Mesenchymal stem cell (in vitro differentiated cells and primary cell): ENCODE measurements at regions not wholly inside any gene's neighbourhood (a gene's known extent, or its start where the extent isn't known, plus 50 kb on each side); places are given as distances from the start of the nearest gene placed in this dataset.
"Not testable (repeated sequence)": the region's sequence is repeated elsewhere in the genome, so short reads cannot be mapped to it uniquely, and the experiment has no call there.

ENCODE experiments used
- DNase-seq: peaks from one replicate; pipeline ENCODE4 v3.0.0-alpha.2; 2013
- H2AFZ ChIP-seq: one replicate; pipeline ENCODE4 v1.6.1; 2013; ENCODE audit warnings: low read depth, mild to moderate bottlenecking, control low read depth, inconsistent platforms, low read length, moderate library complexity
- H2AK5ac ChIP-seq: 2 replicates; pipeline ENCODE4 v1.6.1; 2013; ENCODE audit warnings: low read length, moderate library complexity, mild to moderate bottlenecking, inconsistent platforms; ENCODE audit not compliant: severe bottlenecking
- H2BK120ac ChIP-seq: one replicate; pipeline ENCODE4 v1.6.1; 2013; ENCODE audit warnings: low read depth, mild to moderate bottlenecking, inconsistent platforms, low read length, moderate library complexity
- H2BK12ac ChIP-seq, 2 experiments: one replicate each; pipeline ENCODE4 v1.6.1; 2013; ENCODE audit warnings: inconsistent platforms in 2 of 2, low read length in 2 of 2, mild to moderate bottlenecking in 2 of 2, moderate library complexity in 2 of 2, control low read depth in 1 of 2
- H2BK15ac ChIP-seq: one replicate; pipeline ENCODE4 v1.6.1; 2013; ENCODE audit warnings: mild to moderate bottlenecking, low read depth, inconsistent platforms; ENCODE audit not compliant: poor library complexity, severe bottlenecking
- H2BK5ac ChIP-seq: 2 replicates; pipeline ENCODE4 v1.6.1; 2013; ENCODE audit warnings: low read depth, mild to moderate bottlenecking, low read length, control low read depth, inconsistent platforms; ENCODE audit not compliant: poor library complexity, severe bottlenecking
- H3K14ac ChIP-seq, 2 experiments: one replicate each; pipeline ENCODE4 v1.6.1; 2013; ENCODE audit warnings: inconsistent platforms in 2 of 2, low read length in 2 of 2, control low read depth in 1 of 2, mild to moderate bottlenecking in 1 of 2, moderate library complexity in 1 of 2
- H3K18ac ChIP-seq, 2 experiments: one replicate each; pipeline ENCODE4 v1.6.1; 2013; ENCODE audit warnings: inconsistent platforms in 2 of 2, low read length in 2 of 2, control low read depth in 1 of 2, low read depth in 1 of 2, mild to moderate bottlenecking in 1 of 2
- H3K23ac ChIP-seq, 2 experiments: one replicate each; pipeline ENCODE4 v1.6.1; 2013; ENCODE audit warnings: inconsistent platforms in 2 of 2, low read length in 2 of 2, mild to moderate bottlenecking in 2 of 2, moderate library complexity in 2 of 2, control low read depth in 1 of 2
- H3K27ac ChIP-seq: 2 replicates; pipeline ENCODE4 v1.5.1; 2013; ENCODE audit warnings: mild to moderate bottlenecking, moderate library complexity, low read length, control low read depth, inconsistent platforms; ENCODE audit not compliant: poor library complexity, severe bottlenecking
- H3K27me3 ChIP-seq, 2 experiments: 2 replicates each; pipeline versions ENCODE4 v1.6.1 to v1.7.0; 2013; ENCODE audit warnings: low read length in 2 of 2, mild to moderate bottlenecking in 2 of 2, moderate library complexity in 2 of 2, control low read depth in 1 of 2, inconsistent platforms in 1 of 2; ENCODE audit not compliant: control insufficient read depth in 1 of 2, insufficient read depth in 1 of 2
- H3K36me3 ChIP-seq, 2 experiments: 2 replicates each; pipeline versions ENCODE4 v1.6.1 to v1.7.0; 2013; ENCODE audit warnings: low read length in 2 of 2, control low read depth in 1 of 2, inconsistent platforms in 1 of 2, low read depth in 1 of 2, mild to moderate bottlenecking in 1 of 2; ENCODE audit not compliant: insufficient read depth in 2 of 2, control insufficient read depth in 1 of 2
- H3K4ac ChIP-seq, 2 experiments: one replicate each; pipeline ENCODE4 v1.6.1; 2013; ENCODE audit warnings: inconsistent platforms in 2 of 2, low read length in 2 of 2, mild to moderate bottlenecking in 2 of 2, moderate library complexity in 2 of 2, control low read depth in 1 of 2, low read depth in 1 of 2
- H3K4me1 ChIP-seq: 2 replicates; pipeline ENCODE4 v1.6.1; 2013; ENCODE audit warnings: low read depth, low read length, control low read depth; ENCODE audit not compliant: control insufficient read depth, insufficient read depth
- H3K4me2 ChIP-seq: 2 replicates; pipeline ENCODE4 v1.6.1; 2013; ENCODE audit warnings: low read length, mild to moderate bottlenecking, inconsistent platforms; ENCODE audit not compliant: poor library complexity, severe bottlenecking
- H3K4me3 ChIP-seq, 2 experiments: 2 replicates each; pipeline versions ENCODE4 v1.5.1 to v1.7.0; 2013; ENCODE audit warnings: low read length in 2 of 2, mild to moderate bottlenecking in 2 of 2, control low read depth in 1 of 2, low read depth in 1 of 2; ENCODE audit not compliant: insufficient read depth in 1 of 2
- H3K79me1 ChIP-seq: replicated peaks from 2 replicates; pipeline ENCODE4 v1.6.1; 2013; ENCODE audit warnings: mild to moderate bottlenecking, control low read depth, low read length, inconsistent platforms; ENCODE audit not compliant: poor library complexity, severe bottlenecking
- H3K9ac ChIP-seq: 2 replicates; pipeline ENCODE4 v1.7.0; 2013; ENCODE audit warnings: mild to moderate bottlenecking, low read length, moderate library complexity
- H3K9me3 ChIP-seq: 2 replicates; pipeline ENCODE4 v1.7.0; 2013; ENCODE audit warnings: mild to moderate bottlenecking, low read length; ENCODE audit not compliant: control insufficient read depth
- H4K8ac ChIP-seq: one replicate; pipeline ENCODE4 v1.6.1; 2013; ENCODE audit warnings: inconsistent platforms, mild to moderate bottlenecking, low read length, moderate library complexity
- H4K91ac ChIP-seq: one replicate; pipeline ENCODE4 v1.6.1; 2013; ENCODE audit warnings: mild to moderate bottlenecking, low read length, inconsistent platforms
- WGBS: methylation state at CpG from one replicate; pipeline ENCODE4 v1.1.7; 2013; ENCODE audit warnings: mixed read lengths; 5-methylcytosine and 5-hydroxymethylcytosine counted together

DNA sequence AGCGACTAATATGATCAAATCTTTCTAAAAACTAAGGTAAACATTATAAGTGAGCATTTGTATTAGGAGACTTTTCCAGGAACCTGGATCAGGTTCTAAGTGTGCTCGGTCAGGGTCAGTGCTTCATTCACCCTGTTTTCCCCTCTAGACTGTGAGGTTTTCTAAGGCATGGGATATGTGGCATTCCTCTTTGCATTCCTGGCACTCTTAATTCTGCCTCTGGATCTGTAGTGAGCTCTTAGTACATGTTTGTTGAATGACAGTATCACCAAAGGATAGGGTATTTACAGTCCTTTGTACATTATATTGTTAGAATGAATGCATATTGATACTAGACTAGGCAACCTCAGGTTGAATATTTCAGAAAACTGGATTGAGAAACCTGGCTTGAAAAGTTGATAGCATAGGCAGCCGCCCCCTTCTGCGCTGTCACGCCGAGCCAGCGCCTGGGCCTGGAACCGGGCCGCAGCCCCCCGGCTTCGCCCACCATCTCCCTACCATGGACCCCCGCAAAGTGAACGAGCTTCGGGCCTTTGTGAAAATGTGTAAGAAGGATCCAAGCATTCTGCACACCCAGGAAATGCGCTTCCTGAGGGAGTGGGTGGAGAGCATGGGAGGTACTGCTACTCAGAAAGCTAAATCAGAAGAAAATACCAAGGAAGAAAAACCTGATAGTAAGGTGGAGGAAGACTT, 156.5 kb downstream of the KCNRG start:
- Histone ChIP-seq H3K14ac (no peak overlapping the region), H3K36me3 (no peaks in the 10 kb centered on the region), H2BK120ac (no peak overlapping the region), H3K18ac (no peak overlapping the region), H3K23ac (no peak overlapping the region), H4K91ac (no peak overlapping the region), H3K9ac (no peak overlapping the region), H3K4me2 (no peak overlapping the region), H3K9me3 (no peaks in the 10 kb centered on the region), H2BK15ac (no peak overlapping the region), H2BK5ac (no peak overlapping the region), H3K4ac (no peak overlapping the region), H2BK12ac (no peak overlapping the region), H2AFZ (no peak overlapping the region), H3K4me3 (no peak overlapping the region), H2AK5ac (peak overlapping the region; percentile 77), H4K8ac (no peak overlapping the region), H3K4me1 (peaks cover 2% of the 10 kb centered on the region), H3K79me1 (no peaks in the 10 kb centered on the region), H3K27me3 (no peaks in the 10 kb centered on the region), H3K27ac (no peak overlapping the region)
- no peak for DNase-seq
- WGBS: 97% methylated on average over 15 of the region's 15 CpGs

DNA sequence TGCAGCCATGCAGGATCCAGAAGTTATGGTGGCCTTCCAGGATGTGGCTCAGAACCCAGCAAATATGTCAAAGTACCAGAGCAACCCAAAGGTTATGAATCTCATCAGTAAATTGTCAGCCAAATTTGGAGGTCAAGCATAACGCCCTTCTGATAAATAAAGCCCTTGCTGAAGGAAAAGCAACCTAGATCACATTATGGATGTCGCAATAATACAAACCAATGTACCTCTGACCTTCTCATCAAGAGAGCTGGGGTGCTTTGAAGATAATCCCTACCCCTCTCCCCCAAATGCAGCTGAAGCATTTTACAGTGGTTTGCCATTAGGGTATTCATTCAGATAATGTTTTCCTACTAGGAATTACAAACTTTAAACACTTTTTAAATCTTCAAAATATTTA, 157.8 kb downstream of the KCNRG start:
- not testable (repeated sequence) for H3K9me3 ChIP-seq, H3K9ac ChIP-seq, H3K18ac ChIP-seq, H3K27ac ChIP-seq, H2AFZ ChIP-seq, H3K23ac ChIP-seq, DNase-seq, H3K4ac ChIP-seq, H4K8ac ChIP-seq, H3K4me3 ChIP-seq, H3K14ac ChIP-seq, H3K36me3 ChIP-seq, H3K79me1 ChIP-seq, H2BK5ac ChIP-seq, H2BK12ac ChIP-seq, H2AK5ac ChIP-seq, H3K4me2 ChIP-seq, H4K91ac ChIP-seq, H2BK120ac ChIP-seq, H3K27me3 ChIP-seq, H3K4me1 ChIP-seq, H2BK15ac ChIP-seq
- WGBS: 100% methylated on average over 1 of the region's 2 CpGs

DNA sequence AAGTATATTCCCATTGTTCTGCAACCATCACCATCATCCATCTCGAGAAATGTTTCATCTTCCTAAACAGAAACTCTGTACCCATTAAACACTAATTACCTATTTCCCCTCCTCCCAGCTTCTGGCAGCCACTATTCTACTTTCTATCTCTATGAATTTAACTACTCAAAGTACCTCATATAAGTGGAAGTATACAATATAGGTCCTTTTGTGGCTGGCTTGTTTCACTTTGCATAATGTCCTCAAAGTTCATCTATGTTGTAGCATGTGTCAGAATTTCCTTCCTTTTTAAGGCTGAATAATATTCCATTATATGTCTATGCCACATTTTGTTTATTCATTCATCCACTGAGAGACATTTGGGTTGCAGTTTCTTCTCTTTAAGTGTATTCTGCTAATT, 159.4 kb downstream of the KCNRG start:
- H3K4me2 ChIP-seq: no peak overlapping the region
- H3K36me3 ChIP-seq: no peaks in the 10 kb centered on the region
- H3K23ac ChIP-seq: no peak overlapping the region
- 86% methylated on average over 1 of the region's 1 CpG for WGBS
- H2BK120ac ChIP-seq: no peak overlapping the region
- no peaks in the 10 kb centered on the region for H3K9me3 ChIP-seq
- H4K91ac ChIP-seq: no peak overlapping the region
- H2BK15ac ChIP-seq: no peak overlapping the region
- no peak overlapping the region for H3K18ac ChIP-seq
- no peak overlapping the region for H3K4me3 ChIP-seq
- no peak overlapping the region for H2AFZ ChIP-seq
- H3K14ac ChIP-seq: no peak overlapping the region
- no peak overlapping the region for H2BK12ac ChIP-seq
- no peak overlapping the region for H4K8ac ChIP-seq
- H3K27ac ChIP-seq: no peak overlapping the region
- H3K4ac ChIP-seq: no peak overlapping the region
- DNase-seq: no peak
- H3K27me3 ChIP-seq: no peaks in the 10 kb centered on the region
- H2AK5ac ChIP-seq: no peak overlapping the region
- no peaks in the 10 kb centered on the region for H3K79me1 ChIP-seq
- no peak overlapping the region for H2BK5ac ChIP-seq
- peaks cover 2% of the 10 kb centered on the region for H3K4me1 ChIP-seq
- no peak overlapping the region for H3K9ac ChIP-seq

DNA sequence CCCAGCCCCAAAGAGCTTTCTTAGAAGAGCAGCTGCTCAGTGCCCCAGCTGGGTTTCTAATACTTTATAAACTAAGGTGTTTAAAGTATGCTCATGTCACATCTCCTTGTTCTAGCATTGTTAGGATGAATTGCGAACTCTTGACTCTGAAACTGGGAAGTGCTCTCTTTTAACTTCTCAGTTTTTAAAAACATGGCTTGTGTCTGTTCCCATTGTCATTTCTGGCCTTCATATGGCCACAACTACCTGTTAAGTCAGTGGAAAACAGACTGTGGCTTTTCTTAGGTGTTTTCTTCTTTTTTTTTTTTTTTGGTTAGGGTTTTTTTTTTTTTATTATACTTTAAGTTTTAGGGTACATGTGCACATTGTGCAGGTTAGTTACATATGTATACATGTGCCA, 164.7 kb downstream of the KCNRG start:
- H3K9ac ChIP-seq: no peak overlapping the region
- 78% methylated on average over 1 of the region's 1 CpG for WGBS
- H3K4me2 ChIP-seq: no peak overlapping the region
- no peak for DNase-seq
- H3K18ac ChIP-seq: no peak overlapping the region
- no peak overlapping the region for H2BK15ac ChIP-seq
- no peak overlapping the region for H3K4ac ChIP-seq
- H2BK12ac ChIP-seq: no peak overlapping the region
- no peak overlapping the region for H2AK5ac ChIP-seq
- no peak overlapping the region for H3K14ac ChIP-seq
- H3K27me3 ChIP-seq: no peaks in the 10 kb centered on the region
- no peak overlapping the region for H3K23ac ChIP-seq
- H4K91ac ChIP-seq: no peak overlapping the region
- no peaks in the 10 kb centered on the region for H3K4me1 ChIP-seq
- H3K4me3 ChIP-seq: no peak overlapping the region
- no peak overlapping the region for H4K8ac ChIP-seq
- no peaks in the 10 kb centered on the region for H3K9me3 ChIP-seq
- H3K79me1 ChIP-seq: no peaks in the 10 kb centered on the region
- no peak overlapping the region for H3K27ac ChIP-seq
- H2BK5ac ChIP-seq: no peak overlapping the region
- no peak overlapping the region for H2BK120ac ChIP-seq
- H2AFZ ChIP-seq: no peak overlapping the region
- no peaks in the 10 kb centered on the region for H3K36me3 ChIP-seq
